HG03108 (cell line): ENCODE measurements at regions not wholly inside any gene's neighbourhood (a gene's known extent, or its start where the extent isn't known, plus 50 kb on each side); places are given as distances from the start of the nearest gene placed in this dataset.
"Not testable (repeated sequence)": the region's sequence is repeated elsewhere in the genome, so short reads cannot be mapped to it uniquely, and the experiment has no call there.

Experiments used
- ATAC-seq: cut with Tn5 transposase; IDR thresholded peaks from one replicate; pipeline ENCODE4 v1.9.1; 2021; ENCODE audit warnings: moderate library complexity; ENCODE audit not compliant: unreplicated experiment

- no peak for ATAC-seq
Observed at GRCh38 chr1:163935738-163936374, 614.1 kb downstream of the NUF2 start.

GRCh38 chr1:163959622-163960021 is 599.4 kb upstream of the PBX1 start:
- no peak for ATAC-seq

GRCh38 chr1:163970151-163970550 is 588.8 kb upstream of the PBX1 start:
- ATAC-seq: no peak

DNA sequence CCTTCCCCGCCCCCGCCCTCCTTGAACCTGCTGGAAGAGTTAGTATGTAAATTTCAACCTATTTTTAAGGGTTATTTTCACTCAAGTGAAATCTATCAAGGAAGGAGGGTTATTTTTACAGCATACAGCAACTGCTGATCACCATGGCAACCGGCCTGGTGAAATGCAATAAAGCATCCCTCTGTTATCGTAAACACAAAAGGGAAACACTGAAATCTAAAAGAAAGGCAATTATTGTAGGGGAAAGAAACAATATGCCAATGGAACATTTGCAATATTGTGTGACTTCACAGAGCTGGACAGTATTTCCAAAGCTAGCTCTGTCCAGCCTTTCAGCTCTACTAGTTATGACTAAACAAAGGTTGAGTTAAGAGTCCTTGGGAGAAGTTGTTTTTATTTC is 588.3 kb upstream of the PBX1 start:
- ATAC-seq: no peak

DNA sequence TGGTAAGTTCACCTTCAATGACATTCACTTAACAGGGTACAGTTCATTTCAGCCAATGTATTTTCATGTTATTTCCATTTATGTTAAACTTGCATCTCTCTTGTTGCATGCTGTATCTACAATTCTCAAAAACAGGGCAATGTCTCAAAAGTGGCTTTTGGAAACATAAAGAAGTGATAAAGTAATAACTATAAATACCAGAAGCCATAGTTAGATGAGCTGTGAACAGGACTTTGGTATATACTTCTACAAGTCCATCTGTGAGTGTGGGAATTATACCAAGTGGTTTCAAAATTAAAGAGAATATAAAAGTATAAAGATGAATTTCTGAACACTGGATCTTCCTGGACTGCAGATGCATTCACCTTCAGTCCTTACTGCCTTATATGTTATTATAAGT is 585.4 kb upstream of the PBX1 start:
- no peak for ATAC-seq

DNA sequence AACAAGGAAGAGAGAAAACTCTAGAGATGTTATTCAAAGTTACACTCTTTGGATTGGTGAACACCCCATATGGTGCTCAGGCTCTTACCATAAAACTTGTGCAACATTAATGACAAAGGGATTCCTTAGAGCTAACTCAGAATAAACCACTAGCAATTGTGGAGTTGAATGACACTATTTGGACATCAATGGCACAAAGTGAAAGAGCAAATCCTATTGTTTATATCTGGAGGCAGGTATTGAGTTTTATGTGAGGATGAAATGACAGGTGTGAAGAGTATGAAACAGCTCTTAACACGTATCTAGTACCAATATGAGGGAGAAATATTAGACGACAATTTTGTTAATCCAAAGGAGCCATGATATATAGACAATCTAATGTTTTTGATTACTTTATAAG is 584.9 kb upstream of the PBX1 start:
- ATAC-seq: no peak

- ATAC-seq: no peak
Observed at GRCh38 chr1:163980394-163980793, 578.6 kb upstream of the PBX1 start.

GRCh38 chr1:163981500-163982030 is 577.4 kb upstream of the PBX1 start:
- no peak for ATAC-seq

DNA sequence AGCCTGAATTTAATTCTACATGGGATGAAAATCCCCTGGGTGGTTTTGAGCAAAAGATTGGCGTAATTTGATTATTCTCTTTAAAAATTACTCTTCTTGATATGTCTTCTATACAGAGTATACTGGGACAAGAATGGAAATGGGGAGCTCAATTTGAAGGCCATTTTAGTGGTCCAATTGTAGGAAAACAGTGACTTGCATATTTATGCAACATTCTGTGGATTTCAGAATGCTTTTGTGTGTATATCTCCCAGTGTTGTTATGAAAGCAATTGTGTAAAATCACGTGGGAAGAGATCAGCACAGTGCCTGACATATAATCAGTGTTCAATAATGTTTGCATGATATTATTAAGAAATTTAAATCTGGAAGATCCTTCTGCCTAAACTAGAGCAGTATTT is 575.9 kb upstream of the PBX1 start:
- ATAC-seq: no peak

DNA sequence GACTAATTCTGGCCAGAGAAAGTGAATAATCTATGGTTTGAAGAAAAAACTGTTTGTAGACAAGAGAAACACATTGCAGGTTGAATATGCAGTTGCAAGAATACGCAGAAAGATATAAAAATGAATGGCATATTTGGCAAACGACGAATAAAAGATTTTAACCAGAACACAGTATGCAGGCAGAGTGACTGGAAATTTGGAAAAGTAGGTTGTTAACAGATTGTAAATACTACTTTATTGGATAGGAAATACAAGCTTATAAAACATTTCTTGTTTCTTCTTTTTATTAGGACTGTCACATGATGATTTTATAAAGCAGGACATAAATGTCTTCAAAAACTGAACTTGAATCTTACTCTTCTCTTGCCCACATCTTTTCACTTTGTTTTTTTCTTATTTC is 573.3 kb upstream of the PBX1 start:
- ATAC-seq: no peak

GRCh38 chr1:163999131-163999530 is 559.9 kb upstream of the PBX1 start:
- ATAC-seq: no peak

- ATAC-seq: not testable (repeated sequence)
Observed at GRCh38 chr1:164006186-164006585, 552.8 kb upstream of the PBX1 start.

DNA sequence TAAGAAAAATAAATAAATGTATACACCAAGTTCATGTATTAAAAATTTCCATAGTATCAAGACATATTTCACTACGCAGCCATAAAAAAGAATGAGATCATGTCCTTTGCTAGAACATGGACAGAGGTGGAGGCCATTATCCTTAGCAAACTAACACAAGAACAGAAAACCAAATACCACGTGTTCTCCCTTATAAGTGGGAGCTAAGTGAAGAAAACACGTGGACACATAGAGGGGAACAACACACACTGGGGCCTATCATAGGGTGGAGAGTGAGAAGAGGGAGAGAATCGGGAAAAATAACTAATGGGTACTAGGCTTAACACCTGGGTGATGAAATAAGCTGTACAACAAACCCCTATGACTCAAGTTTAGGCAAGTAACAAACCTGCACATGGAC is 552.4 kb upstream of the PBX1 start:
- no peak for ATAC-seq

DNA sequence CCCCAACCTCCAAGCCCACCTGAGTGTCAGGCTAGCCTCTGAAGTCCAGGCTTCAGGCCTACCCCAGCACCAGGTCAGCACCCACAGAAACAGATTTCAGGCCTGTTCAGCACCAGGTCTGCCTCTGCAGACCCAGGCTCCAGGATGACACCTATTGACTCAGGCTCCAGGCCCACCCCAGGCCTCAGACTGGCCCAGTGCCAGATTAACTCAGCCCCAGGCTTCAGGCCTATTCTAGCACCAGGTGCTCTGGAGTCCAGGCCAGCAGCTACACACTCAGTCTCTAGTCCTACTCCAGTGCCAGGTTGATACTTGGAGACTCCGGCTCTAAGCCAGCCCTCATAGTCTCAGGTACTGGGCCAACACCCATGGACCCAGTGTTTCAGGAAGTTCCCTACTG is 541.7 kb upstream of the PBX1 start:
- no peak for ATAC-seq

GRCh38 chr1:164020391-164020790 is 538.6 kb upstream of the PBX1 start:
- ATAC-seq: no peak

- ATAC-seq: no peak
Observed at GRCh38 chr1:164021813-164022212, 537.2 kb upstream of the PBX1 start.

- no peak for ATAC-seq
Observed at GRCh38 chr1:164033782-164034181, 525.2 kb upstream of the PBX1 start.

- no peak for ATAC-seq
Observed at GRCh38 chr1:164040754-164041153, 518.2 kb upstream of the PBX1 start.

GRCh38 chr1:164051782-164052181 is 507.2 kb upstream of the PBX1 start:
- no peak for ATAC-seq

- no peak for ATAC-seq
Observed at GRCh38 chr1:164054331-164054730, 504.7 kb upstream of the PBX1 start.

GRCh38 chr1:164058198-164058597 is 500.8 kb upstream of the PBX1 start:
- no peak for ATAC-seq

DNA sequence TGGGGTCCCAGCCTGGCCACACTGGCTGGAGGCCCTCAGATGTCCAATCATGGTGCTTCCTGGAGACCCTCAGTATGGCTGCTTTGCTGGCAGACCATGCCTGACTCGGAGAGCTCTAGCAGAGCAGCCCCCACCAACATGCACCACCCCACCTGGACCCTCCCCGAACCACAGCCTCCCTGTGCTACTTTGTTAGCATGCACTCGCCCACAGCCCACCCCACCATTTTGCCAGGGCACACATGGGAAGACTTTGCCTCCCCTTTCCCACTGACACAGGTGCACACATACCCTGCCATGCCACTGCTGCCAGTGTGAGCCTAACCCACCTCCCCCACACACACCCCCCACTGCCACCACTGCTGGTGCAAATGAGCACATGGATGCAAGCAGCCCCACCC is 497.5 kb upstream of the PBX1 start:
- ATAC-seq: no peak

- no peak for ATAC-seq
Observed at GRCh38 chr1:164064501-164064900, 494.5 kb upstream of the PBX1 start.
